ENCODE measurements at regions not wholly inside any gene's neighbourhood (a gene's known extent, or its start where the extent isn't known, plus 50 kb on each side); places are given as distances from the start of the nearest gene placed in this dataset.
"Not testable (repeated sequence)": the region's sequence is repeated elsewhere in the genome, so short reads cannot be mapped to it uniquely, and the experiment has no call there.

GRCh38 chr3:184491867-184492615 lies 69.5 kb upstream of the EPHB3 start:
- DNase-seq (ENCODE audit: low read depth) = no peak
- H3K4me3 ChIP-seq (ENCODE audit: low read depth, low read length) = no peak overlapping the region
- no peak for TF ChIP-seq CTCF (conservative IDR thresholded peaks at IDR 0.05; ENCODE audit: low read depth, low read length)

GRCh38 chr3:184496933-184497332 lies 64.7 kb upstream of the EPHB3 start:
- no peak for DNase-seq (ENCODE audit: low read depth)
- no peak overlapping the region for H3K4me3 ChIP-seq (ENCODE audit: low read depth, low read length)
- no peak for TF ChIP-seq CTCF (conservative IDR thresholded peaks at IDR 0.05; ENCODE audit: low read depth, low read length)

GRCh38 chr3:184497804-184498203 lies 63.8 kb upstream of the EPHB3 start:
- TF ChIP-seq CTCF (conservative IDR thresholded peaks at IDR 0.05; ENCODE audit: low read depth, low read length) = no peak
- no peak for DNase-seq (ENCODE audit: low read depth)
- no peak overlapping the region for H3K4me3 ChIP-seq (ENCODE audit: low read depth, low read length)

- no peak for DNase-seq (ENCODE audit: low read depth)
- TF ChIP-seq CTCF (conservative IDR thresholded peaks at IDR 0.05; ENCODE audit: low read depth, low read length) = no peak
- H3K4me3 ChIP-seq (ENCODE audit: low read depth, low read length) = no peak overlapping the region
Observed at GRCh38 chr3:184498986-184499606, 62.5 kb upstream of the EPHB3 start.

GRCh38 chr3:184500344-184500923 lies 61.2 kb upstream of the EPHB3 start:
- TF ChIP-seq CTCF (conservative IDR thresholded peaks at IDR 0.05; ENCODE audit: low read depth, low read length) = no peak
- H3K4me3 ChIP-seq (ENCODE audit: low read depth, low read length) = no peak overlapping the region
- no peak for DNase-seq (ENCODE audit: low read depth)

GRCh38 chr3:184502123-184502667 lies 59.4 kb upstream of the EPHB3 start:
- no peak for TF ChIP-seq CTCF (conservative IDR thresholded peaks at IDR 0.05; ENCODE audit: low read depth, low read length)
- no peak for DNase-seq (ENCODE audit: low read depth)
- H3K4me3 ChIP-seq (ENCODE audit: low read depth, low read length) = no peak overlapping the region

GRCh38 chr3:184502841-184503240 lies 58.7 kb upstream of the EPHB3 start:
- not testable (repeated sequence) for DNase-seq (ENCODE audit: low read depth); H3K4me3 ChIP-seq (ENCODE audit: low read depth, low read length)

Data from epithelial cell of proximal tubule (primary cell).